GM19463 (cell line): ENCODE measurements at regions not wholly inside any gene's neighbourhood (a gene's known extent, or its start where the extent isn't known, plus 50 kb on each side); places are given as distances from the start of the nearest gene placed in this dataset.

ENCODE experiments used
- ATAC-seq: cut with Tn5 transposase; IDR thresholded peaks from one replicate; pipeline ENCODE4 v1.9.1; 2021; ENCODE audit warnings: mild to moderate bottlenecking, moderate library complexity; ENCODE audit not compliant: unreplicated experiment

DNA sequence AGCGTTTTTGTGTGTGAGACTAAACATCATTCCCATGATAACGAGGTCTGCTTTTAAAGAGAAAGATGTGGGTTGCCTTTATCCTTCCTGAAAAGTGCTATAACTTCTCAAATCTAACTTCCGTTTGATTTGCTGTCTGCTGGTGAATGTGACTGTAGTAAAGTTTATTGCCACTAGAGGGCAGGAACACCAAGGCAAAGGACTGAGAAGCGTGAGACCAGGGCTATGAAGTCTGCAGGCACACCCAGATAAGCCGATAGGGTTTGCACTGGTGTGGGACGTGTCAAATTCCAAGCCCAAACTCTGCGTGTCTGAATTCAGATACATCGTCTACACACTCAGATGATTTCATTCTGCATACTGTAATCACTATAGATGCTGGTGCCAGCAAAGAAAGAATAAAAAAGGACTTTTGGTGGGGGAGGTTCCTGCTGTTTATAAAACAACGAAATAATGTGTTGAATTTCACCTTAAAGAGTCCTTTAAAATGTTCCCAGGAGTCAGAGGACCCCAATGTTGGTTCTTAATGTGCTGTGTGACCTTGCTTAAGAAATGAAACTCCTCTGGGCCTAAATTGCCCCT, 87.2 kb downstream of the PTTG1 start:
- peak; percentile 64 for ATAC-seq

DNA sequence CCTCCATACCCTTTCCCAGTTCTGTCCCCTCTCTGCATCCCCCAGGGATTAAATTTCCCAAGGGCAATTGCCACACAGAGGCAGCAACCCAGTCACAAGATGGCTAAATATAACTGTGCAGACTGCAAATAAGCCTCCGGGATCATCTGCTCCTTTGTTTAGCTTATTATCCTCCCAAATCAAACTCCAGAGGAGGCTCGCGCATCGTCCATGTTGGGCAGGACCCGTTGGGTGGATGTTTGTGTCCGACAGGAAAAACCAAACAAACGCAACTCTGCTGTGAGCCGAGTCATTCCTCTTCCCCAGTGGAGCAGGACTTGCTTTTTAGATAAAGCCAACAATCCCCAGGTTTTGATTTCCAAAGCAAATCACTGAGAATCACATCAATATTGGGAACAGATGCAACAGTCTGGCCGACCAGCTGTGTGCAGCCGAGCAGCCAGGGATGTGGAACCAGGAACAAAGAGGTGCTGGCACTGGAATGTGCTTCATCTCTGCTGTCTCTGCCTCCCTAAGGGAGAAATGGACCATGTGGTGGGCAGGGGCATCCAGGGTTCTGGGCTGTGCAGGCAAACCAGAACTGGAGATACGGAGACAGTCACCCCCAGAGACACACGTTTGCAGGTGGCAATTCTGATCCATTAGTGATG, 89.8 kb downstream of the PTTG1 start:
- no peak for ATAC-seq
